Vagina (tissue), 2 donors: ENCODE measurements at regions not wholly inside any gene's neighbourhood (a gene's known extent, or its start where the extent isn't known, plus 50 kb on each side); places are given as distances from the start of the nearest gene placed in this dataset.

Experiments
- DNase-seq, 2 donors: peaks; one replicate each; pipeline ENCODE4 v3.0.0-alpha.2; 2017; ENCODE audit errors: extremely low spot score in 2 of 2
- H3K27ac ChIP-seq: fragments of 200-600 bp; sonication (generic); one replicate; pipeline ENCODE4 v1.5.1; 2019
- H3K27me3 ChIP-seq: fragments of 200-600 bp; sonication (generic); one replicate; pipeline ENCODE4 v1.5.1; 2019
- H3K36me3 ChIP-seq, 2 donors: fragments of 200-600 bp; sonication (generic); one replicate each; pipeline ENCODE4 v1.5.1; 2017 to 2019
- H3K4me1 ChIP-seq: fragments of 200-600 bp; sonication (generic); one replicate; pipeline ENCODE4 v1.5.1; 2019
- H3K4me3 ChIP-seq, 2 donors: fragments of 200-600 bp; sonication (generic); 1 replicate in 1 of 2; 2 replicates in 1 of 2; pipeline ENCODE4 v1.5.1; 2016 to 2019
- H3K9me3 ChIP-seq: fragments of 200-600 bp; sonication (generic); one replicate; pipeline ENCODE4 v1.5.1; 2019
- POLR2A ChIP-seq, 2 donors: fragments of 450-650 bp; IDR thresholded peaks; one replicate each; pipeline ENCODE4 v1.6.1; 2017; ENCODE audit warnings: antibody characterized with exemption in 2 of 2, mild to moderate bottlenecking in 2 of 2, moderate library complexity in 2 of 2
- POLR2AphosphoS5 ChIP-seq, 2 donors: sonication (generic); formaldehyde crosslinking; IDR thresholded peaks; one replicate each; pipeline ENCODE4 v1.9.0; 2017; ENCODE audit warnings: antibody characterized with exemption in 2 of 2, mild to moderate bottlenecking in 2 of 2, low read depth in 1 of 2; ENCODE audit not compliant: insufficient read depth in 1 of 2
- intact Hi-C: fragments of 100-400 bp; cut with DNase I; formaldehyde crosslinking; loops from one replicate; pipeline ENCODE4 v1.15.1; 2023
- TF ChIP-seq, protein P1 (sequence below), 3 experiments: fragments of 450-650 bp in 2 of 3; fragments of 200-600 bp in 1 of 3; sonication (generic) in 1 of 3; IDR thresholded peaks; one replicate each; pipeline ENCODE4 v1.5.1; 2017 to 2019; ENCODE audit warnings: antibody characterized with exemption in 3 of 3, mild to moderate bottlenecking in 2 of 3, moderate library complexity in 2 of 3

DNA sequence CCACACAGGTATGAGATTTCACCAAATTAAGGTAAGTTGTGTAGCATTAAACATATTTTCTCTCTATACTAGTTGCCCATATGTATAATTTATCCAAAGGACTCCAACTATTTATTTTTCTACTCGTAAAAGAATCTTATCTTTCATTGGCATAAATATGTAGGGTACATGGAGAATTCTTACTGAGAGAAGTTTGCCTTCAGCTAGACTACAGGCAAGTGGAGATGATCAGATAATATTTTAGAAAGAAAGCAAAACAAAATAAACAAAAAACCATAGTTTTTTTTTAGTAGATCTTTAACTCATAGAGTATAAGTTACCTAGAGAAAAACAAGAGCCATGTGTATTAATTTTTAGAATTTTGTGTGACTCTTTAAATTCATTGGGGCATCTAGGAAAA is 743.1 kb upstream of the ARRDC3 start:
- intact Hi-C loops = no loop called here
- H3K27me3 ChIP-seq = no peaks in the 10 kb centered on the region
- no peaks in the 10 kb centered on the region for H3K9me3 ChIP-seq
- H3K4me3 ChIP-seq = no peak overlapping the region
- TF ChIP-seq, protein P1, sequence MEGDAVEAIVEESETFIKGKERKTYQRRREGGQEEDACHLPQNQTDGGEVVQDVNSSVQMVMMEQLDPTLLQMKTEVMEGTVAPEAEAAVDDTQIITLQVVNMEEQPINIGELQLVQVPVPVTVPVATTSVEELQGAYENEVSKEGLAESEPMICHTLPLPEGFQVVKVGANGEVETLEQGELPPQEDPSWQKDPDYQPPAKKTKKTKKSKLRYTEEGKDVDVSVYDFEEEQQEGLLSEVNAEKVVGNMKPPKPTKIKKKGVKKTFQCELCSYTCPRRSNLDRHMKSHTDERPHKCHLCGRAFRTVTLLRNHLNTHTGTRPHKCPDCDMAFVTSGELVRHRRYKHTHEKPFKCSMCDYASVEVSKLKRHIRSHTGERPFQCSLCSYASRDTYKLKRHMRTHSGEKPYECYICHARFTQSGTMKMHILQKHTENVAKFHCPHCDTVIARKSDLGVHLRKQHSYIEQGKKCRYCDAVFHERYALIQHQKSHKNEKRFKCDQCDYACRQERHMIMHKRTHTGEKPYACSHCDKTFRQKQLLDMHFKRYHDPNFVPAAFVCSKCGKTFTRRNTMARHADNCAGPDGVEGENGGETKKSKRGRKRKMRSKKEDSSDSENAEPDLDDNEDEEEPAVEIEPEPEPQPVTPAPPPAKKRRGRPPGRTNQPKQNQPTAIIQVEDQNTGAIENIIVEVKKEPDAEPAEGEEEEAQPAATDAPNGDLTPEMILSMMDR (IDR thresholded peaks at IDR 0.05) = no peak
- no peak for TF ChIP-seq POLR2A (IDR thresholded peaks at IDR 0.05)
- TF ChIP-seq POLR2AphosphoS5 (IDR thresholded peaks at IDR 0.05; ENCODE audit: insufficient read depth in 1 of 2, low read depth in 1 of 2) = no peak
- no peak for DNase-seq
- H3K36me3 ChIP-seq = no peaks in the 10 kb centered on the region
- H3K4me1 ChIP-seq = no peaks in the 10 kb centered on the region
- no peak overlapping the region for H3K27ac ChIP-seq

DNA sequence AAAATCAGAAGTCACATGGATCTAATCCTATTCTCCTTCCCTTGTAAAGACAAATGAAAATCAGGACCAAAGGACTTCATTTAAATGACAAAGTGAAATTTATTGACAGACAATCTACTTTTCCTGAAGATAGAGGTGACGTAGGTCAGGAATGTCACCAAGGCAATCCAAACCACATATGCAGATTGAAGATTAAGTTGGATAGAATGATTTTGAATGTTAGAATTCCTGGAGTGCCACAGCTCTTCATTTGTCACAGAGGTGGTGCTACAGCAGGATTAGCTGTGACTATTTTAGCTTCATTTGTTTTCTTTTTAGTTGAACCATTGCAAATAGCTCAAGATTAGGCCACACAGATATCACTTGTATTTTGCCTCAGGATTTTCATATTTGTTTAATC is 736.0 kb upstream of the ARRDC3 start:
- TF ChIP-seq, protein P1 (IDR thresholded peaks at IDR 0.05) = no peak
- TF ChIP-seq POLR2A (IDR thresholded peaks at IDR 0.05) (no peak), POLR2AphosphoS5 (IDR thresholded peaks at IDR 0.05; ENCODE audit: insufficient read depth in 1 of 2, low read depth in 1 of 2) (no peak)
- no peaks in the 10 kb centered on the region for H3K27me3 ChIP-seq
- intact Hi-C loops = no loop called here

DNA sequence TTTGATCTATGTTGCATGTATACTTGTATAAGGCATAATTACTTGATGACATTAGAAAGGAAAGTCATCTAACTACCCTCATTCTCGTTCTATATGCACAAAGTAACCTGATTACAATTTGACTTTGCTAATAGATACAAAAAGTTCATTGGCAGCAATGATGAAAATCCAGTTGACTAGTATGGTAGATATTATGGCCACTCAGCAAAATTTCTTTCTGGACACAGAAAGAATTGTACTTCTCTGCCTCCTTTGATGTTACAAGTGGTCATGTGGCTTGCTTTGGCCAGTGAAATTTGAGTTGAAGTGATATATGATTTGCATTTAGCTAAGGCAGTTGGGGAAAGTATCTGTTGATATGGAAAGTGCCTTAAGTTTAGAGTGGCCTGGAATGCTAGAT is 723.7 kb upstream of the ARRDC3 start:
- intact Hi-C loops = no loop called here
- no peaks in the 10 kb centered on the region for H3K36me3 ChIP-seq
- H3K4me3 ChIP-seq = no peak overlapping the region
- no peak for DNase-seq
- no peak for TF ChIP-seq POLR2A (IDR thresholded peaks at IDR 0.05)
- TF ChIP-seq, protein P1 (IDR thresholded peaks at IDR 0.05) = no peak
- no peak for TF ChIP-seq POLR2AphosphoS5 (IDR thresholded peaks at IDR 0.05; ENCODE audit: insufficient read depth in 1 of 2, low read depth in 1 of 2)
- H3K27me3 ChIP-seq = no peaks in the 10 kb centered on the region
- H3K4me1 ChIP-seq = no peaks in the 10 kb centered on the region
- H3K9me3 ChIP-seq = no peaks in the 10 kb centered on the region
- H3K27ac ChIP-seq = no peak overlapping the region

More for the DNA sequence above, 736.0 kb upstream of the ARRDC3 start:
- no peak for DNase-seq
- H3K36me3 ChIP-seq = no peaks in the 10 kb centered on the region
- H3K4me3 ChIP-seq = no peak overlapping the region
- no peak overlapping the region for H3K27ac ChIP-seq
- no peaks in the 10 kb centered on the region for H3K4me1 ChIP-seq
- H3K9me3 ChIP-seq = no peaks in the 10 kb centered on the region

DNA sequence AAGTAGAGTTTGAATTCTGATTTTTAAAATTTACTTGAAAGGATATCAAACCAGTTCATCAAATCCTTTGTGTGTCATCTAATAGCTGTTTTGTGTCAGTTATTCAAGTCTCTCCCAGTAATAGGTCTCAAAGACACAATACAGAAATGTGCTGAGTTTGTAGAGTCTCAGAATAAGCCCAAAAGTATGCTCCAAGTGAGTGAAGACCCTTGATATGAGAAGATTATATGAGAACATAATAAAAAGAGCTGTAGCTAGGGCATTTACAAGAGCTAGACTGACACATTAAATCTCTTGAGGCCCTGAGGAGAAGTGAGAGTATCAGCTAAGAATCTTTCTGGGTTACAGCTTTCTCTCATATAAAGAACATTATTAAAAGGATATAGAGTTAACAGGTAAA is 721.0 kb upstream of the ARRDC3 start:
- H3K27ac ChIP-seq = no peak overlapping the region
- no peaks in the 10 kb centered on the region for H3K27me3 ChIP-seq
- no peaks in the 10 kb centered on the region for H3K9me3 ChIP-seq
- no peak for DNase-seq
- no peaks in the 10 kb centered on the region for H3K4me1 ChIP-seq
- no peak overlapping the region for H3K4me3 ChIP-seq
- TF ChIP-seq POLR2A (IDR thresholded peaks at IDR 0.05) = no peak
- TF ChIP-seq, protein P1 (IDR thresholded peaks at IDR 0.05) = no peak
- no peak for TF ChIP-seq POLR2AphosphoS5 (IDR thresholded peaks at IDR 0.05; ENCODE audit: insufficient read depth in 1 of 2, low read depth in 1 of 2)
- intact Hi-C loops = no loop called here
- no peaks in the 10 kb centered on the region for H3K36me3 ChIP-seq

DNA sequence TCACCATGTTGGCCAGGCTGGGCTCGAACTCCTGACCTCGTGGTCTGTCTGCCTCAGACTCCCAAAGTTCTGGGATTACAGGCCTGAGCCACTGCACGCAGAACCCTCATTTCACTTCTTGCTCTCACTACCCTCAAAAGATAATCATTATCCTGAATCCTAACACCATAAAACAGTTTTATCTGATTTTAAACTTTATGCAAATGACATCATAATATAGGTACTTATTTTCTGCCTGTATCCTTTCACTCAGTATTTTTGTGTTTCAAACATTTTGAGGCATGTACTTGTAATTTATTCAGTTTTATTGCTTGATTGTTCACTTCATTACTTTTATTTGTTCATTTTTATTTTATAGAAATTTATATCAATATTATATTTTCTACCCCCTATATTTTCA is 719.2 kb upstream of the ARRDC3 start:
- Histone ChIP-seq H3K27ac (no peak overlapping the region), H3K27me3 (no peaks in the 10 kb centered on the region), H3K9me3 (no peaks in the 10 kb centered on the region), H3K36me3 (no peaks in the 10 kb centered on the region), H3K4me3 (no peak overlapping the region), H3K4me1 (no peaks in the 10 kb centered on the region)
- TF ChIP-seq, protein P1 (IDR thresholded peaks at IDR 0.05) = no peak
- TF ChIP-seq POLR2AphosphoS5 (IDR thresholded peaks at IDR 0.05; ENCODE audit: insufficient read depth in 1 of 2, low read depth in 1 of 2) (no peak), POLR2A (IDR thresholded peaks at IDR 0.05) (no peak)
- DNase-seq = no peak
- intact Hi-C loops = no loop called here
